CD1c-positive myeloid dendritic cell (primary cell): ENCODE measurements at regions not wholly inside any gene's neighbourhood (a gene's known extent, or its start where the extent isn't known, plus 50 kb on each side); places are given as distances from the start of the nearest gene placed in this dataset.
"Not testable (repeated sequence)": the region's sequence is repeated elsewhere in the genome, so short reads cannot be mapped to it uniquely, and the experiment has no call there.

Source experiments
- DNase-seq: peaks from one replicate; pipeline ENCODE4 v3.0.0-alpha.2; 2016; ENCODE audit errors: extremely low spot score

DNA sequence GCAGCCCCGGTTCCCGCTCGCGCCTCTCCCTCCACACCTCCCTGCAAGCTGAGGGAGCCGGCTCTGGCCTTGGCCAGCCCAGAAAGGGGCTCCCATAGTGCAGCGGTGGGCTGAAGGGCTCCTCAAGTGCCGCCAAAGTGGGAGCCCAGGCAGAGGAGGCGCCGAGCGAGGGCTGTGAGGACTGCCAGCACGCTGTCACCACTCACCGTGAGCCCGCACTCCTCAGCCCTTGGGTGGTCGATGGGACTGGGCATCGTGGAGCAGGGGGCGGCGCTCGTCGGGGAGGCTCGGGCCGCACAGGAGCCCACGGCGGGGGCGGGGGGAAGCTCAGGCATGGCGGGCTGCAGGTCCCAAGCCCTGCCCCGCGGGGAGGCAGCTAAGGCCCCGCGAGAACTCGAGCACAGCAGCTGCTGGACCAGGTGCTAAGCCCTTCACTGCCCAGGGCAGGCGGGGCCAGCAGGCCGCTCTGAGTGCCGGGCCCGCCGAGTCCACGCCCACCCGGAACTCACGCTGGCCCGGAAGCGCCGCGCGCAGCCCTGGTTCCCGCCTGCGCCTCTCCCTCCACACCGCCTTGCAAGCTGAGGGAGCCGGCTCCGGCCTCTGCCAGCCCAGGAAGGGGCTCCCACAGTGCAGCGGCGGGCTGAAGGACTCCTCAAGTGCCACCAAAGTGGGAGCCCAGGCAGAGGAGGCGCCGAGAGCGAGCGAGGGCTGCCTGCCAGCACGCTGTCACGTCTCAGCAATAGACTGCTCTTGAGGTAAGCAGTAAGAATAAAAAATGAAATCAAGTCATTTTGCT is 670.2 kb upstream of the CTNND2 start:
- not testable (repeated sequence) for DNase-seq

DNA sequence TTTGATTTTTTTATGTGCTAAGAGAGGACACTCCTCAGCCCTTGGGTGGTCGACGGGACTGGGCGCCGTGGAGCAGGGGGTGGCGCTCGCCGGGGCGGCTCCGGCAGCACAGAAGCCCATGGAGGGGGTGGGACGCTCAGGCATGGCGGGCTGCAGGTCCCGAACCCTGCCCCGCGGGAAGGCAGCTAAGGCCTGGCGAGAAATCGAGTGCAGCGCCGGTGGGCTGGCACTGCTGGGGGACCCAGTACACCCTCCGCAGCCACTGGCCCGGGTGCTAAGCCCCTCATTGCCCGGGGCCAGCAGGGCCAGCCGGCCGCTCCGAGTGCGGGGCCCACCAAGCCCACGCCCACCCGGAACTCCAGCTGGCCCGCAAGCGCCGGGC is 669.7 kb upstream of the CTNND2 start:
- DNase-seq, result not testable (repeated sequence)

DNA sequence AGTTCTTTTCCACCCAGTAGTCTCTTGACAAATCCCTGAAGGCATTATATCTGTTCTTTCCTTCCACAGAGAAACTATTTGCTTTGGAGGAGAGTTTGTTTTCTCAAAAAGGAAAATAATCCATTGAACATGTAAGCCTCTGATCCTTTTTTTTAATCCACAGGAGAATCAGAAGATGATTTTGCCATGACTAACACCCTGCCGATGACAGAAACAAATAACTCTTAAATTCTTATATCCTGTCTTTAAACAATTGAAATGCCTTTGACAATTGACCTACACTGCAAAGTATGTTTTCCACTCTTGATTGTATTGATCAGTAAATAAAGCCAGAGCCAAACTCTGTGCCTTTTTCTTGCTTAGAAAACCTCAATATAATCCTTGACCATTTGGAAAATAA is 666.4 kb upstream of the CTNND2 start:
- no peak for DNase-seq

GRCh38 chr5:12566441-12566840 is 662.2 kb upstream of the CTNND2 start:
- no peak for DNase-seq

DNA sequence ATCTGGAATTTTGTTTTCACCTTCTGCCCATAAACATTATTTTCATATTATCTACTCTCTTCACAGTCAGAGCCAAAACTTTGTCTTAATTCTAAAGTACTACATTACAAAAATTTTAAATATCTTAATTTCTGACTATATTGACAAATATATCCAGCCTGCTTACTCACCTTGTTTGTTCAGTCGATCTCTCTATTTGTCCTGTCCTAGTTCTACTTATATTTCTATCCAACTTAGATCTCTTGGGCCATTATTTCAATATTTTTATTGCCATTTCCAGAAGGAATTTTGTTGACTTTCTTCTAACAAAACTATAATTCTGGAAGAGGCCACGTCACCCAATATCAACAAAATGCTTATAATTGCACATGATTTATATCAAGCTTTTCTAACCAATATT is 652.8 kb upstream of the CTNND2 start:
- no peak for DNase-seq

GRCh38 chr5:12526113-12526512 is 621.9 kb upstream of the CTNND2 start:
- DNase-seq, result no peak

GRCh38 chr5:12522116-12522515 is 617.9 kb upstream of the CTNND2 start:
- DNase-seq, result no peak

DNA sequence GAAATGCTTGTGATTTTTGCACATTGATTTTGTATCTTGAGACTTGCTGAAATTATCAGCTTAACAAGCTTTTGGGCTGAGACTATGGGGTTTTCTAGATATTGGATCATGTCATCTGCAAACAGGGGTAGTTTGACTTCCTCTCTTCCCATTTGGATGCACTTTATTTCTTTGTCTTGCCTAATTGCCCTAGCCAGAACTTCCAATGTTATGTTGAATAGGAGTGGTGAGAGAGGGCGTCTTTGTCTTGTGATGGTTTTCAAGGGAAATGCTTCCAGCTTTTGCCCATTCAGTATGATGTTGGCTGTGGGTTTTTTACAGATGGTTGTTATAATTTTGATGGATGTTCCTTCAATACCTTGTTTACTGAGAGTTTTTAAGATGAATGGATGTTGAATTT is 600.7 kb upstream of the CTNND2 start:
- not testable (repeated sequence) for DNase-seq

DNA sequence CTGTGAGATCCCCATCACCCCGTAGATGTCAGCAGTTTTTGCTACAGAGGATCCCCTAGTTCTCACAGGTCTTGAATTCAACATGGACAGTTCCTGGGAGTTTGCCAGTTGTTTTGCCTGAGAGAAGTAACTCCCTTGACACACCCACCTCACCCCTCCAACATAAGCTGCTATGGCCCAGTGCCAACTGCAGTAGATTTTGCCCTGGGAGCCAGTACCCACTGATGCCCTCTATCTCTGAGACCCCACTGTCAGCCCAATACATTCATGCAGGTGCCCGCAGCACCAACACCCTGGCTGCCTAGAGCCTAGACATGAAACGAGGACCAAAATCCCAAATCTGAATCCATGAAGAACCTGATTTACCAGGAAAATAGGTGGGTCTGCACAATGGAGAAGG is 583.9 kb upstream of the CTNND2 start:
- no peak for DNase-seq

DNA sequence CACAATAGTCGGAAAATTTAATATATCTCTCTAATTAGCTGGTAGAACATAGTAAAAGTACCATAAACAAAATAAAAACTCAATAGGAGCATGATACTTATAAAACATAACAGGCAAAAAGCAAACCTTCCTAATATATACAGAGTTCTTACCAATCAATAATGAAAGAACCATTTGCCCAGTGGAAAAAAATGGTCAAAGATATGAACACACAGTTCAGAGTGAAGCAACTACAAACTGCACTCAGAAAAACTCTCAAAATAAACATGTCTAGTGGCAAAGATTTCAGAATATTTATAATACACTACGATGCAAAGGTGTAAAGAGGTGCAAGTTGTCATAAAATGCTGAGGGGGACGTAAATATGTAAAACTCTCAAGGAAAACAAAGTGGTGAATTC is 576.2 kb upstream of the CTNND2 start:
- no peak for DNase-seq

DNA sequence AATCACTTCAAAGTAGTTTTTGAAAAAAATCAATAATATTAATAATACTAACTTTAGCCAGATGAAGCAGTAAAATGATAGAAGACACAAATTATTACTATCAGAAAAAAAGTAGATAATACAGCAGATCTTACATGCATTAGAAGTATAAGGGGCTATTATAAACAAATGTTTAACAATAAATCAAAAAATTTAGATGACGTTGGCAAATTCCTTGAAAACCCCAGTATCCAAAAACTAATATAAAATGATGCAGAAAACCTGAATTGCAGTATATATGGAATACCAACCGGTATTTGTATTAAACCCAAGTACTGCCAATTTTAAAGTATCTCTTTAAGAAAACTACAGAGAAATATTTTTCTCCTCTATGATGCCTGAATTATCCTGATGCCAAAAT is 573.3 kb upstream of the CTNND2 start:
- DNase-seq, result no peak

GRCh38 chr5:12467799-12468198 is 563.6 kb upstream of the CTNND2 start:
- no peak for DNase-seq

- DNase-seq, result no peak
Measured at GRCh38 chr5:12460493-12461261, 556.4 kb upstream of the CTNND2 start.

DNA sequence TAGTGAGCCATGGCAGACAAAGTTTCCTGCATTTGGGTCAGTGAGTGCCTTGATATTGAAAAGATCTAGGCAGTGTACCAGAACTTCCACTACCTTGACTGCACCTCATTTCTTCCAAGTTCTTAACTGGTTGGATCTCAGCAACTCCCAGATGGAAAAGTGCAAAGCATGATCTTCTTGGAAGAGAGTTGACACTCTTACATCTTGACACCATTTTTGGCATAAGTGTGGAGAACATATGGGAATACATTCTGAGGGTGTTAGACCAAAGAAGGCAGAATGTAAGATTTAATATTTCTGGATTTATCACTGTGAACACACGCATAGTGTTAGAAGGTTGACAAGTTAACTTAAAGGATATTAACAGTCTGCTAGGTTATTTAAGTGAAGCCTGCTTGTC is 555.1 kb upstream of the CTNND2 start:
- no peak for DNase-seq

DNA sequence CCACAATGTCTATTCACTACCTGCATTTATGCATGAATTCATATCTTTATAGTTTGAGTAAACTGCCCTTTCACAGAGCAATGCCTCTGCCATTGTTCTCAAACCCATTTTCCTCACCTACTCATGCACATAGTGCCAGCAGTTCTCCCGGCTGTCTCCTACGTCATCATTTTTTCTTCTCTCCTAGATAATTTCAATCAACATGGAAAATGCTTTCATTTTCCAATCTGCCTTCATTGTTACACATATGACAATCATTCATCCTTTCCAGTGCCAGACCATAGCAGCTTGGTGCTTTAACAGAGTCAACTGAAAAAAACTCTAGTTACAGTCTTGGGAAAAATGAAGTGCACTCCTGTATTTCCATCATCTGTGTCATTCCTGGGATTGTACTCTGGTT is 514.8 kb upstream of the CTNND2 start:
- no peak for DNase-seq

GRCh38 chr5:12413585-12413984 is 509.3 kb upstream of the CTNND2 start:
- no peak for DNase-seq

DNA sequence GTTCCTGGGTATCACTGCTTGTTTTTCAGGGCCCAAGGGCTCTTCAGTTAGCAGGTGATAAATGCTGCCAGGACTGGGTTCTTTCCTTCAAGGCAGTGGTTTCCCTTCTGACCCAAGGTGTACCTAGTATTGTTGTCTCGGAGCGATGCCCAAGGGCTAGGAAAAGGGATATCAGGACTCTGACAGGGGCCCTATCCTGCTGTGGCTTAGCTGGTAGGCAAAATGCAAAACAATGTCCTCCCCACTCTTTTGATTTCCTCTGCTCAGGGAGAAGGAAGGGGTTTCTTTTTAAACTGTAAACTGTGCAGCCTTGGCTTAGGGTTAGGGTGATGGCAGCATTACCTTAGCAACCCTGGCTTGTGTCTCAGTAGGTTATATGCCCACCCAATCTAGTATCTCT is 508.8 kb upstream of the CTNND2 start:
- DNase-seq, result no peak

- DNase-seq, result no peak
Measured at GRCh38 chr5:12399868-12400267, 495.6 kb upstream of the CTNND2 start.

GRCh38 chr5:12392246-12392645 is 488.0 kb upstream of the CTNND2 start:
- no peak for DNase-seq

DNA sequence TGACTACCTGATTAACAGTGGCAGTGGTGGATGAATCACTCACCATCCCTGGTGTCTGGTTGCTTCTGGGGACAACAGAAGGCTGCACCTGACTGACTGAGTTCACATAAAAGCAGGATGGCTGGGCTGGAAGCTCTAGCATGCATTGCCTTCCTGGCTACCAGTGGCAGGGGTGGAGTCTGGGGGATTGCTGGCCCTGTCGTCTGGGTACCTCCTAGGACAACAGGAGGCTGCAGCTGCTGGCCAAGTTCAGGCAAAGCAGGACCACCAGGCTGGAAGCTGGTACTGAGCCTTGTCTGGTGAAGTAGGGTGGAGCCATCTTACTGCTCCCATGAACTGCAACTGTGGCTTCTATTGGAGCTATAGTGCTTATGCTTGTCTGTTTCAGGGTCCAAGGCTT is 480.8 kb upstream of the CTNND2 start:
- DNase-seq, result no peak

DNA sequence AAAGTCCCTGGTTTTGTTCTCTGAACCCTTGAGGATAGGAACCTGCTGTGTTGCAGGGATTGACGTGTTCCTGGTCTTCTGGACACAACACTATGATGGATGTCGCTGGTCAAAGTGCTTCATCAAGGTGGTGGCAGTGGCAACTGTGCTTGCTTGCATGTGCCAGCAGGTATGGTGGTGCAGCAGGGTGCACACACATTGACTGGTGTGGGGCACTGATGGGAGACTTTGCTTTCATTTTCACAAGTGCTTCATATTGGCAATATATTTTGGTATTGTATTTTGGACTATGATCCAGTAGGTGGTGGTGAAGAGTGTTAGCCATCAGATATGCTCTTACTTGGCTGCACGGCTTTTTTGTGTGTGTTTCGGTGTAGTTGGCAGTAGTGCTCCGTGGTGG is 479.8 kb upstream of the CTNND2 start:
- no peak for DNase-seq

- DNase-seq, result no peak
Measured at GRCh38 chr5:12367973-12368372, 463.7 kb upstream of the CTNND2 start.

GRCh38 chr5:12360218-12360617 is 456.0 kb upstream of the CTNND2 start:
- DNase-seq, result no peak
